ENCODE measurements at regions not wholly inside any gene's neighbourhood (a gene's known extent, or its start where the extent isn't known, plus 50 kb on each side); places are given as distances from the start of the nearest gene placed in this dataset.

- Mint-ChIP-seq H3K9me3 (no peaks in the 10 kb centered on the region), H3K36me3 (no peaks in the 10 kb centered on the region), H3K27me3 (peaks cover 9% of the 10 kb centered on the region), H3K4me3 (no peak overlapping the region), H3K27ac (no peak overlapping the region), H3K4me1 (peaks cover 0 to 11% (median 4%) of the 10 kb centered on the region in 4 donors)
- Histone ChIP-seq H3K4me3 (ENCODE audit: low read depth, low read length) (no peak overlapping the region), H3K9me3 (ENCODE audit: control insufficient read depth in 2 of 2, low read length in 2 of 2) (no peaks in the 10 kb centered on the region), H3K27ac (ENCODE audit: insufficient read depth, low read length, poor library complexity, severe bottlenecking) (no peak overlapping the region), H3K4me1 (ENCODE audit: control insufficient read depth, insufficient read depth, low read length, poor library complexity, severe bottlenecking) (peaks cover 3% of the 10 kb centered on the region), H3K27me3 (ENCODE audit: control insufficient read depth, insufficient read depth, low read length) (no peaks in the 10 kb centered on the region), H3K36me3 (ENCODE audit: control insufficient read depth, insufficient read depth, low read length) (no peaks in the 10 kb centered on the region)
- DNase-seq (peak; percentile 30 to 76 (median 62)), ATAC-seq (ENCODE audit: low read depth in 2 of 2) (peak in 1 of 2 donors; percentile 63)
Observed at GRCh38 chr7:25069900-25070443, 55.1 kb downstream of the CYCS start.

- Mint-ChIP-seq H3K4me3 (no peak overlapping the region), H3K9me3 (no peaks in the 10 kb centered on the region), H3K27ac (peak overlapping the region; percentile 10 to 49 (median 47)), H3K27me3 (peaks cover 9% of the 10 kb centered on the region), H3K36me3 (no peaks in the 10 kb centered on the region), H3K4me1 (peaks cover 0 to 11% (median 4%) of the 10 kb centered on the region in 4 donors)
- ATAC-seq (ENCODE audit: low read depth in 2 of 2) (no peak), DNase-seq (no peak)
- H3K27me3 ChIP-seq (ENCODE audit: control insufficient read depth, insufficient read depth, low read length) = no peaks in the 10 kb centered on the region
- H3K4me1 ChIP-seq (ENCODE audit: control insufficient read depth, insufficient read depth, low read length, poor library complexity, severe bottlenecking) = peaks cover 3% of the 10 kb centered on the region
- H3K9me3 ChIP-seq (ENCODE audit: control insufficient read depth in 2 of 2, low read length in 2 of 2) = no peaks in the 10 kb centered on the region
- no peak overlapping the region for H3K4me3 ChIP-seq (ENCODE audit: low read depth, low read length)
- no peak overlapping the region for H3K27ac ChIP-seq (ENCODE audit: insufficient read depth, low read length, poor library complexity, severe bottlenecking)
- no peaks in the 10 kb centered on the region for H3K36me3 ChIP-seq (ENCODE audit: control insufficient read depth, insufficient read depth, low read length)
Observed at GRCh38 chr7:25068502-25069213, 56.4 kb downstream of the CYCS start.

- ATAC-seq (ENCODE audit: low read depth in 2 of 2) = no peak
- H3K4me3 Mint-ChIP-seq = no peak overlapping the region
- peaks cover 3% of the 10 kb centered on the region for H3K4me1 ChIP-seq (ENCODE audit: control insufficient read depth, insufficient read depth, low read length, poor library complexity, severe bottlenecking)
Observed at GRCh38 chr7:25067726-25068501, 57.1 kb downstream of the CYCS start.

GRCh38 chr7:25066253-25066652, 58.8 kb downstream of the CYCS start:
- Mint-ChIP-seq H3K27me3 (peaks cover 19% of the 10 kb centered on the region), H3K27ac (peak overlapping the region in 2 of 3 donors; percentile 8 to 57)

More at GRCh38 chr7:25067726-25068501, 57.1 kb downstream of the CYCS start:
- Histone ChIP-seq H3K4me3 (ENCODE audit: low read depth, low read length) (no peak overlapping the region), H3K9me3 (ENCODE audit: control insufficient read depth in 2 of 2, low read length in 2 of 2) (no peaks in the 10 kb centered on the region), H3K27ac (ENCODE audit: insufficient read depth, low read length, poor library complexity, severe bottlenecking) (no peak overlapping the region), H3K27me3 (ENCODE audit: control insufficient read depth, insufficient read depth, low read length) (no peaks in the 10 kb centered on the region), H3K36me3 (ENCODE audit: control insufficient read depth, insufficient read depth, low read length) (no peaks in the 10 kb centered on the region)
- no peak for DNase-seq
- Mint-ChIP-seq H3K36me3 (no peaks in the 10 kb centered on the region), H3K27me3 (peaks cover 11% of the 10 kb centered on the region), H3K9me3 (no peaks in the 10 kb centered on the region), H3K27ac (peak overlapping the region in 2 of 3 donors; percentile 47 to 49), H3K4me1 (peaks cover 0 to 11% (median 4%) of the 10 kb centered on the region in 4 donors)

GRCh38 chr7:25062380-25062779, 62.7 kb downstream of the CYCS start:
- Histone ChIP-seq H3K9me3 (ENCODE audit: control insufficient read depth in 2 of 2, low read length in 2 of 2) (no peaks in the 10 kb centered on the region), H3K4me1 (ENCODE audit: control insufficient read depth, insufficient read depth, low read length, poor library complexity, severe bottlenecking) (no peaks in the 10 kb centered on the region), H3K27me3 (ENCODE audit: control insufficient read depth, insufficient read depth, low read length) (no peaks in the 10 kb centered on the region), H3K27ac (ENCODE audit: insufficient read depth, low read length, poor library complexity, severe bottlenecking) (no peak overlapping the region), H3K4me3 (ENCODE audit: low read depth, low read length) (no peak overlapping the region), H3K36me3 (ENCODE audit: control insufficient read depth, insufficient read depth, low read length) (no peaks in the 10 kb centered on the region)
- DNase-seq = no peak
- no peak overlapping the region for H3K27ac Mint-ChIP-seq
- H3K27me3 Mint-ChIP-seq = peaks cover 26% of the 10 kb centered on the region
- H3K4me1 Mint-ChIP-seq = no peaks in the 10 kb centered on the region
- no peaks in the 10 kb centered on the region for H3K9me3 Mint-ChIP-seq
- no peak for ATAC-seq (ENCODE audit: low read depth in 2 of 2)
- no peaks in the 10 kb centered on the region for H3K36me3 Mint-ChIP-seq
- no peak overlapping the region for H3K4me3 Mint-ChIP-seq

More at GRCh38 chr7:25066253-25066652, 58.8 kb downstream of the CYCS start:
- DNase-seq = no peak
- no peaks in the 10 kb centered on the region for H3K36me3 Mint-ChIP-seq
- Histone ChIP-seq H3K36me3 (ENCODE audit: control insufficient read depth, insufficient read depth, low read length) (no peaks in the 10 kb centered on the region), H3K27ac (ENCODE audit: insufficient read depth, low read length, poor library complexity, severe bottlenecking) (no peak overlapping the region), H3K27me3 (ENCODE audit: control insufficient read depth, insufficient read depth, low read length) (no peaks in the 10 kb centered on the region), H3K9me3 (ENCODE audit: control insufficient read depth in 2 of 2, low read length in 2 of 2) (no peaks in the 10 kb centered on the region), H3K4me1 (ENCODE audit: control insufficient read depth, insufficient read depth, low read length, poor library complexity, severe bottlenecking) (peaks cover 3% of the 10 kb centered on the region), H3K4me3 (ENCODE audit: low read depth, low read length) (no peak overlapping the region)
- H3K4me3 Mint-ChIP-seq = no peak overlapping the region
- H3K4me1 Mint-ChIP-seq = peaks cover 0 to 11% (median 4%) of the 10 kb centered on the region in 4 donors
- no peaks in the 10 kb centered on the region for H3K9me3 Mint-ChIP-seq
- no peak for ATAC-seq (ENCODE audit: low read depth in 2 of 2)

- ATAC-seq (ENCODE audit: low read depth in 2 of 2) (no peak), DNase-seq (no peak)
- Histone ChIP-seq H3K4me3 (ENCODE audit: low read depth, low read length) (no peak overlapping the region), H3K9me3 (ENCODE audit: control insufficient read depth in 2 of 2, low read length in 2 of 2) (peaks cover 0 to 2% of the 10 kb centered on the region in 2 experiments), H3K4me1 (ENCODE audit: control insufficient read depth, insufficient read depth, low read length, poor library complexity, severe bottlenecking) (no peaks in the 10 kb centered on the region), H3K27ac (ENCODE audit: insufficient read depth, low read length, poor library complexity, severe bottlenecking) (no peak overlapping the region), H3K27me3 (ENCODE audit: control insufficient read depth, insufficient read depth, low read length) (no peaks in the 10 kb centered on the region), H3K36me3 (ENCODE audit: control insufficient read depth, insufficient read depth, low read length) (no peaks in the 10 kb centered on the region)
- Mint-ChIP-seq H3K4me1 (no peaks in the 10 kb centered on the region), H3K4me3 (no peak overlapping the region), H3K36me3 (no peaks in the 10 kb centered on the region), H3K27ac (no peak overlapping the region), H3K9me3 (peaks cover 0 to 2% (median 0%) of the 10 kb centered on the region in 7 donors), H3K27me3 (peaks cover 30% of the 10 kb centered on the region)
Observed at GRCh38 chr7:25060487-25061055, 64.5 kb downstream of the CYCS start.

GRCh38 chr7:25059576-25059975, 65.5 kb downstream of the CYCS start:
- H3K27ac ChIP-seq (ENCODE audit: insufficient read depth, low read length, poor library complexity, severe bottlenecking) = no peak overlapping the region
- Mint-ChIP-seq H3K4me3 (no peak overlapping the region), H3K4me1 (no peaks in the 10 kb centered on the region), H3K27ac (no peak overlapping the region), H3K36me3 (no peaks in the 10 kb centered on the region), H3K9me3 (peaks cover 0 to 2% (median 0%) of the 10 kb centered on the region in 7 donors), H3K27me3 (peaks cover 35% of the 10 kb centered on the region)
- DNase-seq = no peak
- H3K4me1 ChIP-seq (ENCODE audit: control insufficient read depth, insufficient read depth, low read length, poor library complexity, severe bottlenecking) = no peaks in the 10 kb centered on the region
- H3K9me3 ChIP-seq (ENCODE audit: control insufficient read depth in 2 of 2, low read length in 2 of 2) = peaks cover 0 to 2% of the 10 kb centered on the region in 2 experiments
- H3K27me3 ChIP-seq (ENCODE audit: control insufficient read depth, insufficient read depth, low read length) = peaks cover 3% of the 10 kb centered on the region
- ATAC-seq (ENCODE audit: low read depth in 2 of 2) = no peak
- H3K4me3 ChIP-seq (ENCODE audit: low read depth, low read length) = no peak overlapping the region
- no peaks in the 10 kb centered on the region for H3K36me3 ChIP-seq (ENCODE audit: control insufficient read depth, insufficient read depth, low read length)

Data from CD4-positive, CD25-positive, alpha-beta regulatory T cell (primary cell).